ENCODE measurements at regions not wholly inside any gene's neighbourhood (a gene's known extent, or its start where the extent isn't known, plus 50 kb on each side); places are given as distances from the start of the nearest gene placed in this dataset.

GRCh38 chr18:22355598-22355997 lies 62.1 kb downstream of the CTAGE1 start:
- no peak for TF ChIP-seq CTCF (IDR thresholded peaks at IDR 0.05; ENCODE audit: borderline replicate concordance, extremely low read depth, low read length, poor library complexity, severe bottlenecking)
- no peak for TF ChIP-seq EZH2 (IDR thresholded peaks at IDR 0.05; ENCODE audit: borderline replicate concordance, low read depth, low read length, severe bottlenecking)
- H3K9ac ChIP-seq (ENCODE audit: low read depth, low read length): no peak overlapping the region
- no peak overlapping the region for H3K4me3 ChIP-seq (ENCODE audit: low read depth in 1 of 2, low read length in 2 of 2)
- no peaks in the 10 kb centered on the region for H3K36me3 ChIP-seq (ENCODE audit: insufficient read depth, low read length)
- H3K4me2 ChIP-seq (ENCODE audit: insufficient read depth, low read length): no peak overlapping the region
- DNase-seq (no peak), ATAC-seq (ENCODE audit: insufficient read depth, low read depth) (no peak)
- no peak overlapping the region for H3K27ac ChIP-seq (ENCODE audit: low read length)
- no peaks in the 10 kb centered on the region for H3K4me1 ChIP-seq (ENCODE audit: insufficient read depth, low read length)
- no peak overlapping the region for H2AFZ ChIP-seq (ENCODE audit: low read depth, low read length)
- H3K9me3 ChIP-seq (ENCODE audit: insufficient read depth, low read length, severe bottlenecking): no peaks in the 10 kb centered on the region
- peaks cover 4% of the 10 kb centered on the region for H3K27me3 ChIP-seq (ENCODE audit: insufficient read depth, low read length, poor library complexity)
- no peaks in the 10 kb centered on the region for H4K20me1 ChIP-seq (ENCODE audit: insufficient read depth, low read length)
- no peaks in the 10 kb centered on the region for H3K79me2 ChIP-seq (ENCODE audit: insufficient read depth, low read length)

GRCh38 chr18:22355069-22355468 lies 62.6 kb downstream of the CTAGE1 start:
- H3K27ac ChIP-seq (ENCODE audit: low read length): no peak overlapping the region
- H3K9ac ChIP-seq (ENCODE audit: low read depth, low read length): no peak overlapping the region
- no peaks in the 10 kb centered on the region for H3K9me3 ChIP-seq (ENCODE audit: insufficient read depth, low read length, severe bottlenecking)
- H3K27me3 ChIP-seq (ENCODE audit: insufficient read depth, low read length, poor library complexity): peaks cover 4% of the 10 kb centered on the region
- H3K79me2 ChIP-seq (ENCODE audit: insufficient read depth, low read length): no peaks in the 10 kb centered on the region
- H3K4me2 ChIP-seq (ENCODE audit: insufficient read depth, low read length): no peak overlapping the region
- H3K4me3 ChIP-seq (ENCODE audit: low read depth in 1 of 2, low read length in 2 of 2): no peak overlapping the region
- TF ChIP-seq CTCF (IDR thresholded peaks at IDR 0.05; ENCODE audit: borderline replicate concordance, extremely low read depth, low read length, poor library complexity, severe bottlenecking) (no peak), EZH2 (IDR thresholded peaks at IDR 0.05; ENCODE audit: borderline replicate concordance, low read depth, low read length, severe bottlenecking) (no peak)
- DNase-seq: no peak
- no peak overlapping the region for H2AFZ ChIP-seq (ENCODE audit: low read depth, low read length)
- H4K20me1 ChIP-seq (ENCODE audit: insufficient read depth, low read length): no peaks in the 10 kb centered on the region
- H3K4me1 ChIP-seq (ENCODE audit: insufficient read depth, low read length): no peaks in the 10 kb centered on the region
- ATAC-seq (ENCODE audit: insufficient read depth, low read depth): no peak
- H3K36me3 ChIP-seq (ENCODE audit: insufficient read depth, low read length): no peaks in the 10 kb centered on the region

- no peaks in the 10 kb centered on the region for H4K20me1 ChIP-seq (ENCODE audit: insufficient read depth, low read length)
- no peaks in the 10 kb centered on the region for H3K79me2 ChIP-seq (ENCODE audit: insufficient read depth, low read length)
- no peak overlapping the region for H2AFZ ChIP-seq (ENCODE audit: low read depth, low read length)
- H3K4me1 ChIP-seq (ENCODE audit: insufficient read depth, low read length): no peaks in the 10 kb centered on the region
- no peak overlapping the region for H3K27ac ChIP-seq (ENCODE audit: low read length)
- no peak overlapping the region for H3K4me2 ChIP-seq (ENCODE audit: insufficient read depth, low read length)
- no peaks in the 10 kb centered on the region for H3K36me3 ChIP-seq (ENCODE audit: insufficient read depth, low read length)
- no peaks in the 10 kb centered on the region for H3K9me3 ChIP-seq (ENCODE audit: insufficient read depth, low read length, severe bottlenecking)
- H3K27me3 ChIP-seq (ENCODE audit: insufficient read depth, low read length, poor library complexity): peaks cover 3% of the 10 kb centered on the region
- H3K9ac ChIP-seq (ENCODE audit: low read depth, low read length): no peak overlapping the region
- no peak overlapping the region for H3K4me3 ChIP-seq (ENCODE audit: low read depth in 1 of 2, low read length in 2 of 2)
- no peak for ATAC-seq (ENCODE audit: insufficient read depth, low read depth)
- DNase-seq: no peak
- TF ChIP-seq EZH2 (IDR thresholded peaks at IDR 0.05; ENCODE audit: borderline replicate concordance, low read depth, low read length, severe bottlenecking): no peak
- no peak for TF ChIP-seq CTCF (IDR thresholded peaks at IDR 0.05; ENCODE audit: borderline replicate concordance, extremely low read depth, low read length, poor library complexity, severe bottlenecking)
Measured at GRCh38 chr18:22349966-22350365, 67.7 kb downstream of the CTAGE1 start.
